HCEC 1CT (cell line): ENCODE measurements at regions not wholly inside any gene's neighbourhood (a gene's known extent, or its start where the extent isn't known, plus 50 kb on each side); places are given as distances from the start of the nearest gene placed in this dataset.

Experiments used
- DNase-seq: peaks from one replicate; pipeline ENCODE4 v3.0.0-alpha.2; 2017

DNA sequence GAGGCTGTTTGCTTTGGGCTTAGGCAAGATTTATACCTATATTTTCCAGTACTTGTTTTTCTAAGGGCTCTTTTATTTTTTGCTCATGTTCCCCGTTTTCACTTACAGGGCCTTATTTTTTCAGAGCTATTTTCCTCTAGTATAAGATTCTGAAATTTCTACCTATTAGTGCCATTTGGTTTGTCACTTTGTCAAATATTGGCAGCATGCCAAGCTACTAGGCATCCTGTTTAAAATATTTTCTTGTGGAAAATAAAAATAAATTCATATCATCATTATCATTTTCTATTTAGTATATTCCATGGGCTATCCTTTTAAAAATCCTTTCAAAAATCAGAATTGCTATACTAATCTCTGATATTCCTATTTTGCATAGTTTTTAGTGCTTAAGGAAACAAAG is 64.8 kb upstream of the CHST9 start:
- no peak for DNase-seq

DNA sequence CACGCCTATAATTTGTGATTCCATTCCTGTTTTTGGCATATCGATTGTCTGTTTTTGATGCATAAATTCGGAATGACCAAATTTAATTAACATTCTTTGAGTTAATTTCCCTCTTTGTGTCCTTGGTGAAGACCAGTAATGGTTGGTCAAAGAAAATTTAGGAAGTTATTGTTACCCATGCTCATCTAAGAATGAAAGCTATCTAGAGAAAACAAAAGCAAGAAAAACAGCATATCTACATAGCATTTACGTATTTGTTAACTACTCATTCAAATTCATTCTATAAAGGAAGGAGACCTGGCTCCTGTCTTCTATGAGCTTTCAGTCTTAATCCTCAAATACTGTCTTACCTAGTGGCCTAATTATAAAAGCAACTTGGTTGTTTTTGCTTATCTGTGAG is 59.2 kb upstream of the CHST9 start:
- DNase-seq: no peak

DNA sequence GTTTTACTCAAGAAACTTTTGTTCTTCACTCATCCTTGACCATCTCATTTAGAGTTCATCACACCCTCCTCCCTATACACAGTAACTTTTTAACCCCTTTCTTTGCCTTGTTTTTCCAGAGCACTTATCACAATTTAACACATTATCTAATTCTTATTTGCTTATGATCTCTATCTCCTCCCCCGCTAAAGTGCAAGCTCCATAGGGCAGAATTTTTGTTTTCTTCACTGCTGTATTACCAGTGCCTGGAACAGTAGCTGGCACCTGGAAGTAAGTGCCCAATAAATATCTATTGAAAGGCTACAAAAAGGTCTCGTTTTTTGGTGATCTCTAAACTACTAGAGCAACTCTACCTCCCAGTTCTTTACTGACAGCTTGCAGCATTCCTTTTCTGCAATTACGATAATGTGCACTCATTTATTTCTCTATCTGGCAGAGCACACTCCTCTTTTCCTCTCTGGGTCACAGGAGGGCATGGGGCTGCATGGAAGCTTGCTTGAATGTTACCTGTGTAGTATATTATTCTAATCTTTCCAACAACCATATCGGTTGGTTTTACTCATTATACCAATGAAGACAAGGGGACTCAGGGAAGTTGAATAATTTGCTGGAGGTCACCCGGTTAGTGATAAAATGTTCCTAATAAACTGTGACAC is 57.4 kb upstream of the CHST9 start:
- no peak for DNase-seq

- DNase-seq: no peak
Observed at GRCh38 chr18:27240383-27240782, 55.3 kb upstream of the CHST9 start.

GRCh38 chr18:27239669-27240068 is 54.6 kb upstream of the CHST9 start:
- no peak for DNase-seq

DNA sequence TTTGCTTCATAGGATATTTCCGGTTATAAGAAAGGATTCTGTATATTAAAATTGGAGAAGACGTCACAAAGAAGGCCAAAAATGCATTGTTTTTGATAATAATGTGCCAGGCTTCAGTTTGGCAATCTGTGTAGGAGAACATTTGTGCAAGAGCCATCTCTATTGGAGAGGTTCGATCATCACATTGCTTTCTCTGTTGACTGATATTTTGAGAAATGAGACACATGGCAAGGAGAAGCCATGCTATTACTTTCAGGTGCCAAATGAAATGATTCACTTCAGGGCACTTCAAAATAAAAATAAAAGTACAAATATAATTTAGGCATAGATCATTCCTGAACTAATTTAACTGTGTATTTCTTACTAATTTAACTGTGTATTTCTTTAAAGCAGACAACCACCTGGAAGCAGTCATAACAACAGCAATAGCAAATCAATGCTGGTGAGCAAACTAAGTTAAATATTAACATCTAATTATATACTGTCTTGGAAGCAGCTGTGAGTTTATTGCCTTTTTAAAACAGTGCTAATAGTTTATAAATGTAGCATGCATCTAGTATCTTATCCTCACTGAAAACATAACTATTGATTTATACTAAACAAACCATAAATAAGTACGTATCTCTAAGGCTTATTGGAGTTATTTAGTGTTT is 50.2 kb upstream of the CHST9 start:
- DNase-seq: no peak
